Activated CD8-positive, alpha-beta memory T cell treated with anti-CD3 and anti-CD28 coated beads for 48 hours (primary cell): ENCODE measurements at regions not wholly inside any gene's neighbourhood (a gene's known extent, or its start where the extent isn't known, plus 50 kb on each side); places are given as distances from the start of the nearest gene placed in this dataset.

Experiments
- DNase-seq, 3 experiments: peaks; one replicate each; pipeline ENCODE4 v3.0.0-alpha.2; 2020; ENCODE audit warnings: low read depth in 2 of 3, low spot score in 2 of 3

- no peak for DNase-seq
These were observed 147.0 kb upstream of the CDH5 start for GRCh38 chr16:66219491-66219890.

DNA sequence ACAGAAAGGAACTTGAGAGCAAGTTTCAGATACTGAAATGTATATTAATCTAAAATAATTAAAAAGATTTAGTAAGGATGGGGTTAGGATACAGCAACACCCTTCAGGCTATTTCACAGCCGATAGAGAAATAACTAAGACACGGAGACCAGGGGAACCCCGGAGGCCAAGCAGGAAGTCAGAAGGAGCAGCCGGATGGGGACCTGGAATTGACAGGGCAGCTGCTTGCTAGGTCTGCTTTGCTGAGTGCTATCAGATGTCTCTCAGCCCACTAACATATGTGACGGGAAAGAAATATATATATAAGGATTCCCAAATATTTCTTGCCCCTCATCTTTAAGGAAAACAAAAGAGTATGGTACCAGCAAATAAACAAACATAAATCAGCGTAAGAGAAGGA, 154.1 kb upstream of the CDH5 start:
- no peak for DNase-seq

DNA sequence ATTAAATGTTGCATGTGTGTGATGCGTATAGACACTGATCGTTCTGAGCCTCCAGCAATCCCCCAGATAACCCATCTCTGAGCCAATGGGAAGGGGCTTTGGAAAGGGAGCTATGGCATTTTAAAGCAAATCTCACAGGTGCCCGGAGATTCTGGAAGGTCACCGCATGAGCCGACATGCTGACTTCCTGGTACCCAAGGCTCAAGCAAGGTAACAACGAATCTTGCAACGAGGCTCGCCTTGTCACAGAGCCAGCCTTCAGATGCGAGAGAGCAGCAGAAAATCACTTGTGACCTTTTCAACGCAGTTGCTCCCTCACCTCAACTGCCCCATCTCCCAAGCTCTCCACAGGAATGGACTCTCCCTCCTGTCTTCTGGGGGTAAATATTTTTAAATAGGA, 154.8 kb upstream of the CDH5 start:
- DNase-seq: no peak

GRCh38 chr16:66207883-66208265, 158.6 kb upstream of the CDH5 start:
- no peak for DNase-seq

DNA sequence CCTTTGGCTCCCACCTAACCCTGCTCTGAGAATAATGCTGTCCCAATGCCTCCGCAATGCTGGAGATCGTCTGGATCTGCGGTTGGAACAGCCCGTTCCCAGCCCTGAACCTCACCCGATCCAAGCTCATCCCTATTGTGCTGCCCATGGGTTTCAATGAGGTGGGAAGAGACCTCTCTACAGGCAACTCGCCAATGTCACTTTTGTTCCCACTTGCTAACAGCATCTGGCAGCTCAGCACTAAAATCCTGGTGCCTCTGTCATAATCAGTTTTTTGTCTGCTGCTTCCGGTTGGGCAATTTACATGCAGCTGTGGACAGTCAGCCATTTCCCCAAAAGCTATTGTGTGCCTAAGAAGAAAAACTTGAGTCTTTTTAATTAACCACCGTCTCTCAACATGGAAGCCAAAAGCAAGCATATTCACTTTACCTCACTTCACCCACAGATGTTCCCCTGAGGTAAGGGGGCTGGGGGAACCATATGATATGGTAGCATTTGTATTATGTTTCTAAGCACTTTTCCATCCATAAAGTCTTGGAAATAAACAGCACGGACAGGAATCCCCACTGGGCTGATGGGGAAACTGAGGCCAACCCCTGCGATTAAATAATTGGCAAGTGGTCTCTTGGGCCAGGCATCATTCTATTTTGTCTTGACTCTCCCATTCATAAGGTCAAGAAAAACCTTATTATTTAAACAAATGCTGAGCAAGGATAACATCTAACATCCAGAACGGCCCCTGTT, 159.2 kb upstream of the CDH5 start:
- DNase-seq: no peak

DNA sequence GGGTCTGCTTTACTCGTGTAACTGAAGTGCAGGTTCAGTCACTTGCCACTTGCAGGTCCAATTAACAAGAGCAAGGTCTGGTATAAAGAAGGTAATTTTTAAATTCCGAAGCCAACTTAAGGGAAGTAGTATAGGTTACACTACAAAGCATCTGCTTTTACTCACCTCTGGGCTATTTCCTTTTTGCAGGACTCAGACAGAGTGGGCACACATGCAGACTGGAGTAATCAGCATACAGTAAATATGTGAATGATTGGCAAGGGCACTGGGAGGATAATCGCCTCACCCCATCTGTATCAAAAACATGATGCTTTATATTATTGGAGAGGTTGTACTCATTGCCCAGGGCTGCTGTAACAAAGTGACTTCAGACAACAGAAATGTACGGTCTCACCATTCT, 160.1 kb upstream of the CDH5 start:
- DNase-seq: no peak

DNA sequence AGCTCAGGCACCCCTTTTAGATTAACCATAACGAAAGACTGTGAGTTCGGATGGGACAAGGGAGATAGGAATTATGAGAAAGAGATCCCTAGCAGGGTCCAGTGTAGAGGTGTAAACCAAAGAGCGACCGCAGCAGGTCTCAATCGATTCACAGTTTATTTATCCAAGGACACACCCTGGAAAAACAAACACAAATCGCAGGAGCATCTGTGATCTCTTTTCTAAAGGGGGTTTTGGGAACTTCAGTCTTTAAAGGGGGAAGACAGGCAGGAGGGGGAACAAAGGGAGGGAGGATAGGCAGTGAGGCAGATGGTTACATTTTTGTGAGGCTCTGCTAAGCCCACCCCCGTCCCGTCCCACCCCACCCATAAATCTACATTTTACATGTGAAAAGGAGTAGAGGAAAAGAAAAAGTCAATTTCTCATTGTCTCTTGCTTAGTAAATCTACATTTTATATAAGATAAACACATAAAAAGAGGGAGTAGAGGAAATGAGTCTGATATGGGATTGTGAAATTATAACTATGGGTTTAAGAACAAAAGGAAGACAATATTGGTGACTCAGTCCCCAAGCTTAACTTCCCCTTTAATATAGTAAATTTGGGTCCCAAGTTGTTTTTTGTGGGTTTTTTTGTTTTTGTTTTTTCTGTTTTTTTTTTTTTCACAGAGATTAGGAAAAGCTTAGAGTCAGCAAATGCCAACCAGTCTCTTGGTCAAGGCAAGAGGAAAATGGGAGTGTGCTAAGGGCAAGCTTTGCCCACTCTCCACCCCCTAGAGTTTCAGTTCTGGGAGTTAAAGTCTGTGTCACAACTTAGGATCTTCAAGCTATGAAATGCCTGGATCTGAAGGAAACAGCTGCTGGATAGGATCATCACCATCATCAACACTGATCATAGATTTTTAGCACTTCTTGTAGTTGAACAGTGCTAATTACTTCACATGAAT, 160.9 kb upstream of the CDH5 start:
- no peak for DNase-seq

GRCh38 chr16:66204756-66205155, 161.7 kb upstream of the CDH5 start:
- no peak for DNase-seq

DNA sequence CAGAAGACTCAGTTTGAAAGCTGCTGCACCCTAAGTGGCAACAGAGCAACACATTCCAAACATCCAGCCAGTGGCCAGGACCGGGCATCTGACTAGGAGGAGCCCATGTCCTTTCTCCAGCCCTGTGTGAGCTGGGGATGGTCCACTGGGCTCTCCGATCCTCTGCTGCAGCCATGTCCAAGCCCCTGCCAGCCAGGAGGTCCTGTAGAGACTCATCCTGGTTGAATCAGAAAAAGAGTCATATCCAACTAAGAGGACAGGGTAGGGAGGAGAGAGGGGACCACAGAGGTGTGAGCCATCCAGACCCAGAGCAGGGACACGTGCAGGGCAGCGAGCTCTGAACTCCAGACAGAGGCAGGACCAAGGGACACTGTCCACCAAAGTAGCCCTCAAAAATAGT, 163.0 kb upstream of the CDH5 start:
- DNase-seq: no peak

DNA sequence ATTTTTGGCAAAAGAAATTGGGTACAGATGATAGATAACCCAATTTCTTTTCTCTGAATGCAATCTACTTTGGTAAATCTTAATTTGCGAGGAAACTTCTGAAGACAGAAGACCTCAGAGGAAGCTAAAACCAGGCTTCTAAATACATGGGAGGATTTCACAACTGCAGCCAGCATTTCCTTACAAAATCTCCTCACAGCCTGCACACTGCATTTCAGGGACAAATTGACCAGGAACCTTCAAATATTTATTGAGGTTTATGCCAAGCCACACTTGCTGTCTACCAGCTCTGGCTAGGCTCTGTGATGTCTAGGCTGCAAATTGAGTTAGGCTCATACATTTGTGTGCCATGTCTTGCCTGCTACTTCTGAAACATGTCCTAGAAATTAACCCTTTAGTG, 167.3 kb upstream of the CDH5 start:
- no peak for DNase-seq

DNA sequence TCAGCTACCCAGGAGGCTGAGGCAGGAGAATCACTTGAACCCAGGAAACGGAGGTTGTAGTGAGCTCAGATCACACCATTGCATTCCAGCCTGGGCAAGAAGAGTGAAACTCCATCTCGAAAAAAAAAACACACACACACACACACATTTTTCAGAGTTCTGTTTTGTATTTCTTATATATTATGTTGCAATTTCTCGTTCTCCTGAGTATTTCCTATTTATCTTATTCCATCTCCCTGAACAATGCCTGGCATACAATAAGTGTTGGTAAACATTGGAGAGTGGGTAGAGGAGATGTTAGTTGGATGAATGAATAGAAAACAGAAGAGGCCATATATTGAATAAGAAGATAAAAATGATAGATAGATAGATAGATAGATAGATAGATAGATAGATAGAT, 167.8 kb upstream of the CDH5 start:
- no peak for DNase-seq

GRCh38 chr16:66197668-66198278, 168.7 kb upstream of the CDH5 start:
- DNase-seq: no peak

- no peak for DNase-seq
These were observed 169.7 kb upstream of the CDH5 start for GRCh38 chr16:66196770-66197169.

DNA sequence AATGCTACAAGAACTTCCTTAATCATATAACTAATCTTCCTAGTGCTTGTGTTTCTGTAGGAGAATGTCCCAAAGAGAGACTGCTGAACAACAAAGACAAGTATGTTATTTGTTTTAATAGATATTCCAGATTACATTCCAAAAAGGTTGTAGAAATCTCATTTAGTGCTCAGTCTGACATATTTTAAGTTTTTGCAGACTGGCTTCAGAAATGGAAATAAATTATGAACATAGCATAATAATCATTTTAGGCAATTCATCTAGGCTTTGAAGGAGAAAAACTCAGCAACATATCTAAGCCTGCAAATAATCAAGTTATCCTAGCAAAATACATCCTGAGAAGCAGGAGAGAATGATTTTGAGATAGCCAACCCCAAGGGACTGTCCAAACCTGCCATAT, 171.6 kb upstream of the CDH5 start:
- no peak for DNase-seq

- DNase-seq: no peak
These were observed 172.8 kb upstream of the CDH5 start for GRCh38 chr16:66193543-66194229.

DNA sequence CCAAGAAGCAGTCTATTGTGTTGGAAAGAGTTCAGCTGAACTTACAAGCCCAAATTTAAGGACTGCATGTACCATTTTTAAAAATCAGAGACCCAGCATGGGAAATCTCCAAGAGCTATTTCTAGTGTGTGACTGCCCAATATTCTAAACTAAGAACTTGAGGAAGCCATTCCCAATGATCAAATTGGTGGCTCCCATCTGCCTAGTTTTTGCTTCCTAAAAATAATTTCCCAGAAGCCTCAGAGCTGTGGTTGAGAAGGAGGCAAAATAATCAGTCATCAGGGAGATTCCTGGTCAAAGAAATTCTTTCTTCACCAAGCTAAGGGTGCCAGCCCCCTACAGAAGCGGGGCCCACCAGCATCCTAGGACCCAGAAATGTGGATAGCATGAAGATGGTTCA, 176.1 kb upstream of the CDH5 start:
- no peak for DNase-seq

- DNase-seq: no peak
These were observed 176.5 kb upstream of the CDH5 start for GRCh38 chr16:66189951-66190350.

DNA sequence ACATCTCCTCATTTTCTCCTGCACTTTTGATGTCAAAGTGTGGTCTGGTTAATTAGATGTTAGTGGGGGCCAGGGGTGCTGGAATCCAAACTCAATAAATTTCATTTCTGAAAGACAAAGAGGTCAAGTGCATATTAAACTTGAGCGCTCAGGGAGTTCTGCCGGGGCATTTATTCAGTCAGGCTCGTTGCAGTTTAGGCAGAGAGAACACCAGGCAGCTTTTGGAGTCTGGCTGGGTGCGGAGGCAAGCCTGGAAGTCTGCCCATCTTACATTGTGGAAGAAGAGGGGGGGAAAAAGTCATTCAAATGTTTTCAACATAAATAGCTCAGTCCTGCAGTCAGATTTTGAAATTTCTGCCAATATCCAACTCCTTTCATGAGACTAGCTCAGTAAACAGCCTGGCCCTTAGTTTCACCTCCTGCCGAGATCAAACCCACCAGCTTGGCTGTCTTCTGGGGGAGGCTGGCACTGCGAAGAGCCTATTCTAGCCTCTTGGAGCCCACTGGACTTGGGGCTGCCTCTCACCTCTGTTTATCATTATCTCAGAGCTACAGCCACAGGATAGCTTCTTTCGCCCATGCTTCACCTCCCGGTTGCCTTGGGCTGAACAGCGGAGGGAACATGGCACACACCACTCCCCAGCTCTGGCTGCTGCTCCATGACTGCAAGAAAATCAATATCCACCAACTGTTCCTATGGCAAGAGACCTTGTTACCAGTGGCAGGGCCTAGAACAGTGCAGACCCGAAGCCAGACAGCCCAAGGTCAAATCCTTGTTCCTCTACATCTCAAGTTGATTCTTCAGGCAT, 177.4 kb upstream of the CDH5 start:
- no peak for DNase-seq

DNA sequence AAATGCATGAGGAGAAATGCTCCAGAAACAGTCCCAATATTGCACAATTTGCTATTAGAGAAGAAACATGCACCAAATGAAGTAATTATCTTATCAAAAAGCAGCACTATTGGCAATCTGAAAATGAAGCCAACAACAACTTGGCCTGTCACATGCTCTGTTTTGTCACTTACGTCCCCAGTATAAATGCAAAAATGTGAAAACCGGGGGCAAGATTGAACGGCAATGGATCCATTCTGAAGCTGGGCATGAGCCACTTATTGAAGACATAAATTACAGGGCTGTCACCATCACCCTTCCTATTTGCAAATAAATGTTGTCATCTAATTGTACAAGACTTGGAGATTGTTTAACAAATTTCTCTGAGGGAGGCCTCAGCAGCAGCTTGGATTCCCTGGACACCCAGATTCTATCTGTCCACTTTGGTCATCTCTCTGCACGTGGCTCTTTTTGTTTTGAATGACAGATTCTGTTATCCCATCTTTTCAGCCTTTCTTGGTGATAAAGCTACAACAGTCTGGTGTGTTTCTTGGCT, 180.2 kb upstream of the CDH5 start:
- no peak for DNase-seq

GRCh38 chr16:66182592-66182991, 183.9 kb upstream of the CDH5 start:
- DNase-seq: no peak
